ENCODE measurements at regions not wholly inside any gene's neighbourhood (a gene's known extent, or its start where the extent isn't known, plus 50 kb on each side); places are given as distances from the start of the nearest gene placed in this dataset.

DNA sequence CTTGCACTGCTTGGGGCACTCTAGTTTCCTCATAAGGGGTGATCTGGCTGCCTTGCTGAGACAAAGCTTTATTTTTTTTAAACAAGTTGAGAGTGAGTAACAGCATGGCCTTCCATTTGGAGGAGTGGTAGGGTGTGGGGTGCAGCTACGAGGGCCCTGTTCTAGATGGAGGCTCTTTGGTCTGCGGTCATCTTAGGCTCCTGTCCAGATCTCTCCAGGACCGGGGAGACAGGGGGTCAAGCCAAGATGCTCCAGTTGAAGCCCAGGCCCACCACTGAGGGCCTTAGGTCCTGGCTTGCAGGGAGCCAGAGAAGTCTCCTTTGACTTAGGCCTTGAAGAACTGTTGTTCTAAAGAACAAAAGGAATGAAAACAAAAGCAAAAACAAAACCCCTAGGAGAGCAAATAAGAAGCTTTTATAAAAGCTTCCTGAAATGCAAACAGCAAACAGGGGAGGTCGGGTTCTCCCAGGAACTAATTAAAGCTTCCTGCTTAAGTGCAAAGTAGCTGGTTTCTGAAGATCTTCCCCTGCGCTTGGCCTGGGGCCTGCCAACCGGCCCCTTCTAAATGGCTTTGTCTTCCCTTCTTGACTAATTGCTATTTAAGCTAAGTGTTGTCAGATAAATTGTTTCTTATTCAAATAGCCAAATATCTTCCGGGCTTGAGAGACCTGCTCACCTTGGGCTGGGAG, 259.2 kb downstream of the GLRX3 start:
- Histone ChIP-seq H3K27ac (no peak overlapping the region), H3K4me3 (no peak overlapping the region), H3K9me3 (no peaks in the 10 kb centered on the region; the same call in 2 of the 3 replicates), H3K4me2 (no peak overlapping the region), H3K4me1 (no peaks in the 10 kb centered on the region)
- no peak for DNase-seq (ENCODE audit: low read depth in 1 of 2, low spot score in 1 of 2)
- POLR2A ChIA-PET, result no interaction called here
- 7% methylated on average over 7 of the region's 7 CpGs for WGBS (ENCODE audit: missing lambda C conversion rate)
- CTCF ChIA-PET, result interaction anchor here (0.6 kb wide), 1 partner anchor 1231 kb away, joined by 3 read pairs; no protein-coding TSS in a partner anchor
- no peak for FAIRE-seq
- no peak for TF ChIP-seq CBX8 (IDR thresholded peaks at IDR 0.05)
- no peak for ATAC-seq

GRCh38 chr10:130396044-130396443, 259.9 kb downstream of the GLRX3 start:
- H3K27ac ChIP-seq, result no peak overlapping the region
- WGBS (ENCODE audit: missing lambda C conversion rate), result 8% methylated on average over 5 of the region's 5 CpGs

DNA sequence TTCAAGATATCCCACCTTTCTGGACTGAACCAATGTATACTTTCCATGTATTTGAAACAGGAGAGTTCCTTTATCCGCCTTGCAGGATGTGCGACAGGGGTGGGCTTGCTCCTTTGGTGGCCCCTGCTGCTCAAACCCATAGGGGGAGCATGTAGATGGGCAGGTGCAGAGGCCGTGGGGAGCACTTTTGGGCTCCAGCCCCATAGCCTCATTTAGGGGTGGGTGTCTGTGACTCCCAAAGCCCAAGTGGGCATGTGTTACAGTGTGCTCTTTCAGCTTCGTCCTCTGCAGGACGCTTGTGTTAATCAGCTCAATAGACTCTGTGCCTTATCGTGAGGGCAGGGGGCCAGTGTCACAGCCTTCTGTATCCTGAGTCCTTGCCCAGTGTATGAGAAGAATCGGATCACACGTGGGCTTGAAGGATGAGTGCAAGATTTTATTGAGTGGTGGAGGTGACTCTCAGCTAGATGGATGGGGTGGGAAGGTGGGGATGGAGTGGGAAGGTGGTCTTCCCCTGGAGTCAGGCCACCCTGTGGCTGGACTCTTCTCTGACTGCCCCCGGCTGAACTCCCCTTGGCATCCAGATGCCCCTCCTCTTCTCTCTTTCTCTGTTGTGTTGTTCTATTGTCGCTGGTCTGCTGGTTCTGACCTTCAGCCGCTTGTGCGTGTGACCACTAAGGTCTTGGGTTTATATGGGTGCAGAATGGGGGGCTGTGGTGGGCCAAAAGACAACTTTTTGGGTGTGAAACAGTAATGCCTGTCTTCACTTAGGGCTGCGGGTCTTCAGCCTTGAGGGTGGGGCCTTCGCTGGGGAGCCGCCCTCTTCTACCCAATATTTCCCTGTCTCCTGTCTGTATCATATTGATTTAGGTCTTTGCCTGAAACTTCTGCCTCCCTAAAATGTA, 262.2 kb downstream of the GLRX3 start:
- no peak overlapping the region for H3K27ac ChIP-seq
- H3K4me3 ChIP-seq, result no peak overlapping the region
- H3K4me2 ChIP-seq, result no peak overlapping the region
- ATAC-seq (no peak), DNase-seq (ENCODE audit: low read depth in 1 of 2, low spot score in 1 of 2) (no peak), FAIRE-seq (no peak)
- 13% methylated on average over 15 of the region's 15 CpGs for WGBS (ENCODE audit: missing lambda C conversion rate)
- CTCF ChIA-PET, result no interaction called here
- POLR2A ChIA-PET, result no interaction called here
- no peaks in the 10 kb centered on the region for H3K4me1 ChIP-seq
- TF ChIP-seq MAFK (IDR thresholded peaks at IDR 0.05; ENCODE audit: partially characterized antibody) (no peak), ZC3H11A (IDR thresholded peaks at IDR 0.05) (no peak), HOXB13 (CRISPR knock-in tag; IDR thresholded peaks at IDR 0.05; ENCODE audit: low read depth) (no peak), NR3C1 (IDR thresholded peaks at IDR 0.05) (no peak)
- TF ChIP-seq, protein P1, sequence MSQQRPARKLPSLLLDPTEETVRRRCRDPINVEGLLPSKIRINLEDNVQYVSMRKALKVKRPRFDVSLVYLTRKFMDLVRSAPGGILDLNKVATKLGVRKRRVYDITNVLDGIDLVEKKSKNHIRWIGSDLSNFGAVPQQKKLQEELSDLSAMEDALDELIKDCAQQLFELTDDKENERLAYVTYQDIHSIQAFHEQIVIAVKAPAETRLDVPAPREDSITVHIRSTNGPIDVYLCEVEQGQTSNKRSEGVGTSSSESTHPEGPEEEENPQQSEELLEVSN (IDR thresholded peaks at IDR 0.05; ENCODE audit: borderline replicate concordance, low read depth), result no peak
- H3K9me3 ChIP-seq, result no peaks in the 10 kb centered on the region; the same call in 2 of the 3 replicates

More at GRCh38 chr10:130396044-130396443, 259.9 kb downstream of the GLRX3 start:
- no peak for DNase-seq (ENCODE audit: low read depth in 1 of 2, low spot score in 1 of 2)
- Histone ChIP-seq H3K4me3 (no peak overlapping the region), H3K4me2 (no peak overlapping the region), H3K9me3 (no peaks in the 10 kb centered on the region; the same call in 2 of the 3 replicates), H3K4me1 (no peaks in the 10 kb centered on the region)
- POLR2A ChIA-PET, result no interaction called here
- FAIRE-seq, result no peak
- TF ChIP-seq EP300 (IDR thresholded peaks at IDR 0.05) (no peak), ZC3H11A (IDR thresholded peaks at IDR 0.05) (no peak), CTCF (IDR thresholded peaks at IDR 0.05) (no peak), ZNF302 (CRISPR knock-in tag; IDR thresholded peaks at IDR 0.05) (no peak), TFCP2L1 (CRISPR knock-in tag; IDR thresholded peaks at IDR 0.05) (no peak), CBX8 (IDR thresholded peaks at IDR 0.05) (no peak), ZFP36 (IDR thresholded peaks at IDR 0.05; ENCODE audit: borderline replicate concordance, partially characterized antibody) (no peak), MAFK (IDR thresholded peaks at IDR 0.05; ENCODE audit: partially characterized antibody) (no peak), SREBF2 (IDR thresholded peaks at IDR 0.05) (no peak), MAZ (IDR thresholded peaks at IDR 0.05; ENCODE audit: borderline replicate concordance, low read depth, low read length) (no peak), MYC (IDR thresholded peaks at IDR 0.05; ENCODE audit: borderline replicate concordance, low read length) (no peak), CHD2 (IDR thresholded peaks at IDR 0.05; ENCODE audit: low read length, partially characterized antibody) (no peak), RAD21 (conservative IDR thresholded peaks at IDR 0.05 in 1 of 2, IDR thresholded peaks at IDR 0.05 in 1 of 2) (no peak), HOXB5 (CRISPR knock-in tag; IDR thresholded peaks at IDR 0.05) (no peak), ATOH8 (CRISPR knock-in tag; IDR thresholded peaks at IDR 0.05; ENCODE audit: low read depth) (no peak), NR3C1 (IDR thresholded peaks at IDR 0.05) (no peak), FOSL2 (IDR thresholded peaks at IDR 0.05) (no peak), FOSL2 (CRISPR knock-in tag; IDR thresholded peaks at IDR 0.05) (no peak), FOSB (CRISPR knock-in tag; IDR thresholded peaks at IDR 0.05) (no peak)
- TF ChIP-seq, protein P2, sequence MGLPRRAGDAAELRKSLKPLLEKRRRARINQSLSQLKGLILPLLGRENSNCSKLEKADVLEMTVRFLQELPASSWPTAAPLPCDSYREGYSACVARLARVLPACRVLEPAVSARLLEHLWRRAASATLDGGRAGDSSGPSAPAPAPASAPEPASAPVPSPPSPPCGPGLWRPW (IDR thresholded peaks at IDR 0.05), result no peak
- TF ChIP-seq, protein P3, sequence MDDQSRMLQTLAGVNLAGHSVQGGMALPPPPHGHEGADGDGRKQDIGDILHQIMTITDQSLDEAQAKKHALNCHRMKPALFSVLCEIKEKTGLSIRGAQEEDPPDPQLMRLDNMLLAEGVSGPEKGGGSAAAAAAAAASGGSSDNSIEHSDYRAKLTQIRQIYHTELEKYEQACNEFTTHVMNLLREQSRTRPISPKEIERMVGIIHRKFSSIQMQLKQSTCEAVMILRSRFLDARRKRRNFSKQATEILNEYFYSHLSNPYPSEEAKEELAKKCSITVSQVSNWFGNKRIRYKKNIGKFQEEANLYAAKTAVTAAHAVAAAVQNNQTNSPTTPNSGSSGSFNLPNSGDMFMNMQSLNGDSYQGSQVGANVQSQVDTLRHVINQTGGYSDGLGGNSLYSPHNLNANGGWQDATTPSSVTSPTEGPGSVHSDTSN (IDR thresholded peaks at IDR 0.05), result no peak
- no peak for ATAC-seq
- CTCF ChIA-PET, result no interaction called here

All from A549 (cell line).